ENCODE measurements at regions not wholly inside any gene's neighbourhood (a gene's known extent, or its start where the extent isn't known, plus 50 kb on each side); places are given as distances from the start of the nearest gene placed in this dataset.

GRCh38 chr11:110000031-110000502 lies 93.1 kb upstream of the ZC3H12C start:
- H3K36me3 Mint-ChIP-seq, result no peaks in the 10 kb centered on the region
- Histone ChIP-seq H3K9me3 (ENCODE audit: low read depth) (no peaks in the 10 kb centered on the region), H3K79me2 (ENCODE audit: low read depth) (no peaks in the 10 kb centered on the region), H3K36me3 (no peaks in the 10 kb centered on the region), H3K27me3 (no peaks in the 10 kb centered on the region), H3K4me3 (no peak overlapping the region), H3F3A (ENCODE audit: low read depth) (no peaks in the 10 kb centered on the region), H3K4me1 (no peaks in the 10 kb centered on the region), H3K4me2 (no peak overlapping the region), H4K20me1 (ENCODE audit: low read depth) (no peaks in the 10 kb centered on the region), H2AFZ (replicated peaks) (no peak overlapping the region), H3K27ac (no peak overlapping the region), H3K9ac (no peak overlapping the region)
- TF ChIP-seq EZH2phosphoT487 (IDR thresholded peaks at IDR 0.05) (no peak), CTCF (IDR thresholded peaks at IDR 0.05) (no peak), EZH2 (IDR thresholded peaks at IDR 0.05) (no peak)
- H3K4me1 Mint-ChIP-seq, result peaks cover 8% of the 10 kb centered on the region
- no peak for DNase-seq (ENCODE audit: low spot score)
- H3K9me3 Mint-ChIP-seq, result no peaks in the 10 kb centered on the region
- H3K27ac Mint-ChIP-seq, result no peak overlapping the region
- H3K27me3 Mint-ChIP-seq (ENCODE audit: insufficient read depth, low read depth), result no peaks in the 10 kb centered on the region
- H3K4me3 Mint-ChIP-seq, result no peak overlapping the region

GRCh38 chr11:110000850-110001249 lies 92.3 kb upstream of the ZC3H12C start:
- no peak overlapping the region for H3K4me3 Mint-ChIP-seq
- Histone ChIP-seq H4K20me1 (ENCODE audit: low read depth) (no peaks in the 10 kb centered on the region), H3K4me2 (no peak overlapping the region), H3K27me3 (no peaks in the 10 kb centered on the region), H3K9me3 (ENCODE audit: low read depth) (no peaks in the 10 kb centered on the region), H3K4me3 (no peak overlapping the region), H3F3A (ENCODE audit: low read depth) (no peaks in the 10 kb centered on the region), H2AFZ (replicated peaks) (no peak overlapping the region), H3K36me3 (no peaks in the 10 kb centered on the region), H3K27ac (no peak overlapping the region), H3K79me2 (ENCODE audit: low read depth) (no peaks in the 10 kb centered on the region), H3K9ac (no peak overlapping the region), H3K4me1 (no peaks in the 10 kb centered on the region)
- no peak overlapping the region for H3K27ac Mint-ChIP-seq
- TF ChIP-seq EZH2 (IDR thresholded peaks at IDR 0.05) (no peak), CTCF (IDR thresholded peaks at IDR 0.05) (no peak), EZH2phosphoT487 (IDR thresholded peaks at IDR 0.05) (no peak)
- H3K9me3 Mint-ChIP-seq, result no peaks in the 10 kb centered on the region
- H3K27me3 Mint-ChIP-seq (ENCODE audit: insufficient read depth, low read depth), result no peaks in the 10 kb centered on the region
- no peaks in the 10 kb centered on the region for H3K36me3 Mint-ChIP-seq
- DNase-seq (ENCODE audit: low spot score), result no peak
- peaks cover 8% of the 10 kb centered on the region for H3K4me1 Mint-ChIP-seq

GRCh38 chr11:110003426-110003825 lies 89.8 kb upstream of the ZC3H12C start:
- Histone ChIP-seq H3K27me3 (no peaks in the 10 kb centered on the region), H3K9me3 (ENCODE audit: low read depth) (no peaks in the 10 kb centered on the region), H3K4me1 (no peaks in the 10 kb centered on the region), H3K27ac (no peak overlapping the region), H3K4me2 (no peak overlapping the region), H3K79me2 (ENCODE audit: low read depth) (no peaks in the 10 kb centered on the region), H4K20me1 (ENCODE audit: low read depth) (no peaks in the 10 kb centered on the region), H3K36me3 (no peaks in the 10 kb centered on the region), H2AFZ (replicated peaks) (no peak overlapping the region), H3K9ac (no peak overlapping the region), H3K4me3 (no peak overlapping the region), H3F3A (ENCODE audit: low read depth) (no peaks in the 10 kb centered on the region)
- H3K4me1 Mint-ChIP-seq, result peaks cover 8% of the 10 kb centered on the region
- no peak overlapping the region for H3K27ac Mint-ChIP-seq
- no peaks in the 10 kb centered on the region for H3K27me3 Mint-ChIP-seq (ENCODE audit: insufficient read depth, low read depth)
- H3K9me3 Mint-ChIP-seq, result no peaks in the 10 kb centered on the region
- no peak overlapping the region for H3K4me3 Mint-ChIP-seq
- DNase-seq (ENCODE audit: low spot score), result no peak
- TF ChIP-seq CTCF (IDR thresholded peaks at IDR 0.05) (no peak), EZH2 (IDR thresholded peaks at IDR 0.05) (no peak), EZH2phosphoT487 (IDR thresholded peaks at IDR 0.05) (no peak)
- H3K36me3 Mint-ChIP-seq, result no peaks in the 10 kb centered on the region
